ENCODE measurements at regions not wholly inside any gene's neighbourhood (a gene's known extent, or its start where the extent isn't known, plus 50 kb on each side); places are given as distances from the start of the nearest gene placed in this dataset.
A peak's percentile ranks its signal among the peaks of the same experiment; 100 is the strongest.

DNA sequence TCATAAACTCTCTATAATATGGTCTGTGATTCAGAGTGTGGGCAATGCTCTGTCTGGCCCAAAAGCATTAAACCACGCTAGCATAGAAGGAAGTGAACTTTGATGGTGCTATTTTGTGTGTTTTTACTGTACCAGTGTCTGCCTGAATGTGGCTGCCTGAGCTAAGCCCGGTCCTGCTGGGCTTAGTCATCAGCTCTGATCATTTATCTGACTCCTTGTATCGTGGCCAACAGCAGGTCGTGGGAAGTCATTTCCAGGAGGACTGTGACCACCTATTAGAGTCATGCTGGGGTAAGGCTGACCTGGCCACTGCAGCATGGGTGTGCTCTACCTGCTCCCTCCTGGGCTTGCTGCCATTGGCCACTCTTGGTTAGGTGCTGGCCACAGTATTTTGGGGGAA is 239.1 kb upstream of the CEP162 start:
- DNase-seq (ENCODE audit: low spot score) (peak; percentile 80), FAIRE-seq (peak; percentile 89)

DNA sequence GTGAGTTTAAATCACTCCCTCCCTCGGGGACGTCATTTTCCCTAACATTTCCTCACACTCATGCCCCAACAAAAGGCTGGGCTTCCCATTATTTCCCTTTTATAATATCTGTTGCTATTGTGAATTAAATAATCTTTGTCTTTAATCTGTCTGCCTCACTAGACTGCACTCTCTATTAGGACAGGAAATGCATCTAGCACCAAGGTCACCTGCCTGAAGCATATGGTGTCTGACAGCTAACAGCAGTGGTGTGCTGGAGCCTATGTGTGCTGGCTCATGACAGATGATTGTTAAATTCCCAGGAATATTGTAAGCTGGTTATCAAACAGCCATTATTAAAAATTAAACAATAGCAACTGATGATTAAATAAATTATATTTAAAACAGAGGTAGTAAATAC is 237.0 kb upstream of the CEP162 start:
- no peak for DNase-seq (ENCODE audit: low spot score)
- no peak for FAIRE-seq

DNA sequence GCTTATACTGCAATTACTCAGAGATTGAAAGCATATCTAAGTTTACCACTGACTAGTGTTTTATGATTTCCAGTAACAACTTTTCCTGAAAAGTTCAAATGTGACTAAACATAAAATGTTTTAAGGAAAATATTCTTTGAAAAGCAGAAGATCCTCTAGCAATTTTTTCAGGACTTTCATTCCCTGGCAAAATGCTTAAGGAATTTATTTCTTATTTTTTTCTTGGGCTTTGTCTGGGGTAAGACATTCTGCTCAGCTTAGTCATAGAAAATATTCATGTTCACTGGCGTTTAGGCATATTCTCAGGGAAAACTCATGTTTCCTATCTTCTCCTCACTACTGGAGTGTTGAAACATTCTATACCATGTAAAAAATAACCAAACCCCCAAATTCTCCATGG is 235.3 kb upstream of the CEP162 start:
- FAIRE-seq (peak; percentile 68), DNase-seq (ENCODE audit: low spot score) (peak; percentile 35)

DNA sequence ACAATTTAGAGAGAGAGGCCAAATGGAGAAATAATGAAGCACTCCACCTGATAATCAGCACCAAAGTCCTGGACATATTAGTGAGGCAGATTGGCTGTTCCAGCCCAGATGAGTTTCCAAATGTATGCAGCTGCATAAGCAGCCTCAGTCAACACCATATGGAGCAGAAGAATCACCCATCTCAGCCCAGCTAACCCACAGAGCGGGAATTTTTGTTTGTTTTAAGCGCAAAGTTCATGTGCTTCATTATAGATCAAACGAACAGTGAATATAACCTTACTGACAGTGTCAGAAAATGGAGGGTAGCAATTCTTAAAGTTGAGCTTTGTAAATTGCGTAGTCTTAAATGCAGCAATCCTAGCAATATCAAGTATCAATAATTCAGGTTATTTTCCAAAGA is 234.0 kb upstream of the CEP162 start:
- FAIRE-seq: no peak
- DNase-seq (ENCODE audit: low spot score): no peak

DNA sequence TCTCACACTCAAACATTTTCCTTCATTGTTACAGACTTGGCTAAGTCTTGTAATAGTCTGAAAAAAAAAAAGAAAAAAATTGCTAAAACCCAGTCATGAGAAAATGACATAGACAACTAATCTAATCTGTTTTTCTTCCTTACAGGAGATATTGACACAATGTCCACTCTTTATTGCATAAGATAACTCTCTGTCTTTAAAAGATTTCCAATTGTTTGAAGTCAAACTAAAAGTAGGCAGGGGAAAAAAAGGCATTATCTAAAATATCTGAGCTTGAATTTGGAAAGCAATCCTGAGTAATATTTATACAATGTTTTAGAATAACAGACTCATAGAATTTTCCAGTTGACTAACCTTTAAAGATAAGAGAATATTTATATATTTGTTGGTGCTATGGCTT is 233.0 kb upstream of the CEP162 start:
- FAIRE-seq (no peak), DNase-seq (ENCODE audit: low spot score) (no peak)

DNA sequence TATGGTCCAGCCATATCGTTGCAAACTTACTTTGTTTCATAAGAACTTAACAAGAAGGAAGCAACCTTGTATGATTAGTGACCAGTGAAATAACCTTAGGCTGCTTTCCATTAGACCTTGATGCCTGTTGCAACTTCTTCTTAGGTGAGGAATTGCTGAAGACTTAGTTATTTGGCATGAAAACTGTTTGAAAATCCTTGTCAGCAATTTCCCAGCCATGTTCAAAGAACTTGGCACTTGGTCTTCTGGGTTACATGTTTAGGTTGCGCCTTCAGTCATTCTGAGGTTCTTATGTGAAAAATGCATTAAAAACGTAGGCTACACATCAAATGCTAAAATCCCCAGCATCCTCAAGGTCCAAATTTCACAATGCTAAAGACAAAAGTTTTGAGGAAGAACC is 232.0 kb upstream of the CEP162 start:
- FAIRE-seq (no peak), DNase-seq (ENCODE audit: low spot score) (no peak)

DNA sequence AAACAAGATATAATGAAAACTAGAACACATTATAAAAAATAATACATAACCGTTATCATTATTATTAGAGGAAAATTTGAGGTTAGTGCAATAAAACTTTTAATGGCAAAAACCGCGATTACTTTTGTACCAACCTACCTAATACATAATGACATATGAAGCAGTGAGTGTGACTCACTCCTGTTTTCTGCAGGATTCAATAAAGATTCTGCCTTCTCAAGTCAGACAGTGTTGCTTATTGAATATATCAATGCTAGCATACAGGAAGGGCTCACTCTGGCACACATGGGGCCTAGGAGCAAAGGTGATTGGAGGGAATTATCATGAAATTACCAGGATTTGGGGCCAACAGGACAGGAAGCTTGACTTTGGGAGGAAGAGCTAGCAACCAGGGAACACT is 230.8 kb upstream of the CEP162 start:
- DNase-seq (ENCODE audit: low spot score): no peak
- FAIRE-seq: no peak

DNA sequence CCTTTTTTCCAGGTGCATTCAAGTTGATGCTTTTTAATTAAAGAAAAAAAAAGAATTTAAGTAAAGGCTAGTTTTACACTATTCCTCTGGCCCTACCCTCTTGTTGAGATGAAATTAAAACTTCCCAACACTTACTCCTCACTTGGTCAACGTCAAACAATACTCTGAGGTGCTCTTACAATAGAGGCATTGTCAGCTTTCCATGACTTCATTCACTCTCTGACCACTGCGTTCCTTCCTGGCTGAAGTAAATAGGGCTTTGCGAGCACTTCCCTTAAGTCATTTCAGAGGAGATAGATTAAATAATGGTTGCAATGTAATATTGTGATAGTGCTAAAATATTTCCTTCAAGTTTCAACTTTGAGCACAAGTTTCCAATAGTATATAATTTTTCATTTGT is 229.8 kb upstream of the CEP162 start:
- FAIRE-seq (no peak), DNase-seq (ENCODE audit: low spot score) (no peak)

DNA sequence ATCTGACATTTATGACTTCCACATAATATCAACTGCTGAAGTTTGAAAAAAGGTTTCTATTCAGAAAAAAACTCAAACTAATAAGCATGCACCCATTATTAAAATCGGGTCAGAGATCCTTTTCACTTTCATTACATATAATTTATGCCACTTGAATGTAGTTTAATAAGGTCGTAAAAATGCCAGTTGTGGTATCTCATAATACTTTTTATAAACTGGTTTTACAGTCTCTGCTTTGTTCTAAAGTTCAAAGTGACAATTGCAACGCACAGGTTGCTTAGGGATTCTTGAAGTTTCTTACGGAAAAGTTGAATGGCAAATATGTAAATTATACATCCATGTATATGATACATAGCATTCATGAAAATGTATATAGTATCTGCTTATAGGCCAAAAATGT is 229.4 kb upstream of the CEP162 start:
- FAIRE-seq (no peak), DNase-seq (ENCODE audit: low spot score) (no peak)

DNA sequence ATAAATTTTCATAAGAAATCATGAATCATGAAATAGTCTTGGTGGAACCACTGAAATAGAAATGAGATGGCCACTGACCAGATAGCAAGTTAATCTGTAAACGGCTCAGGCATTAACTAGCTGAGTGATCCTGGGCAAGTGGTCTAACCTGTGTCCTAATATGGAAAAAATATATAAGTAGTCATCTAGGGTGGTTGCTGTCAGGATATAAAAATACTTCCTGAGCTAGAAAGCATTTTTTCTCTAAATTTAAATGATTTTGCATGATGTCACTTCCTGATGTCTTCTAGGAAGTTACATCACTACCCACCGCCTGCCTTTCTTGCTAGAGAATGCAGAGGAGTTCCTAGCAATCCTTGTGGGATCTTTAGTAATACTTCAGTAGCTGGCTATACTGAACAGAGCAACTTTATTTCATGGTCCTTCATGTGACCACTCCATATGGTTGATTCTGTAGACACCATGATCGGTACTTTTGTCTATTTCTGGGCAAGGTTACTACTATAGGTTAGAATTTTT is 228.1 kb upstream of the CEP162 start:
- peak; percentile 65 for FAIRE-seq
- DNase-seq (ENCODE audit: low spot score): peak; percentile 37

DNA sequence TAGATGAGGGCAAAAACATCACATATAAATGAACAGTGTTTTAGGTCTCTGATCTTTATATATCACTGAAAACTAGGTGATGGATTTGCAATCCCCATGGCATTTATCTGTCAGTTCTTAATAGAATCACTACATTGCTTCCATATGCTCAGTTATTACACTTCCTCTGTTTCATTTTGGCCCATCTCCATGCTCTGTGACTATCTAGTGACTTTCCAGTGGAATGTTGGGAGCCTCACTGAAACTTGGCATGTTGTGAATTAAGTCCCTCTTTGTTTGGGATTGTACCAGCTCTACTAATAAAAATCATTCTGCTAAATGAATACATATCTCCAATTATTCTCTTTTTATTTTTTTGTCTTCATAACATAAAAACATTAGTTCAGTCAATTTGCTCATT is 226.1 kb upstream of the CEP162 start:
- DNase-seq (ENCODE audit: low spot score): no peak
- FAIRE-seq: no peak

DNA sequence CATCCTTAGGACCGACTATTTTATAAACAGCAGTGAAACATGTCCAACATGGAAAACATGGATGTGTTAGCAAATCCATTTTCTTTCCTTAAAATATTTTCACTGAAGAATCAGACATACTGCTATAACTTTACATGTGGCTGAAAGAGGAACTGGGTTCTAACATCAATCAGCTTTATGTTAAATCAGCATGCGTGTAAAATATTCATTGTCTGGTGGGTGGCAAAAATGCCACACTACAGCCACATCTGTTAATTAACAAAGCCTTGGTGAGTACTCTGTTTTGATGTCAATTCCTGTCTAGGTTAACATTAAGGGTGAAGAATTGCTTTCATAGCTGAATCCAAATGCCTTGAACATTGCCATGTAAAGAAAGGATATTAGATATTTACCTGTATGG is 222.6 kb upstream of the CEP162 start:
- FAIRE-seq: no peak
- DNase-seq (ENCODE audit: low spot score): no peak

DNA sequence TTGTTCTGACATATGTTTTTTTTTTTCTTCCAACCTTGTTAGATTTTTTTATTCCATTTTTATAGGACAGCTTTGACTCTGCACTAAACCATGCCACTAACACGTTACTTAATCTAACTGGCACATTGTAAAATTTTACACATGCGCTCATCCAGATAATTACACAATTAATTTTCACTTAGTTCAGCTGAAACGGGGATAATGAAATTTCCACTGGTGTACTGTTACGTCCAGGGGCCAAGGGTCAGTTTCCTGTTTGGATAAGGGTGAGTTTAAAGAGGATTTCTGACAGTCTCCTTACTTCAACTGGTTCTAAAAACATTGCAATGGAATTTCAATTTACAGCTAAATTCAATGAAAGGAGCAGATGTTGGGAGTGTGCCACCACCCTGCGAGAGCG is 221.8 kb upstream of the CEP162 start:
- DNase-seq (ENCODE audit: low spot score): no peak
- FAIRE-seq: no peak

DNA sequence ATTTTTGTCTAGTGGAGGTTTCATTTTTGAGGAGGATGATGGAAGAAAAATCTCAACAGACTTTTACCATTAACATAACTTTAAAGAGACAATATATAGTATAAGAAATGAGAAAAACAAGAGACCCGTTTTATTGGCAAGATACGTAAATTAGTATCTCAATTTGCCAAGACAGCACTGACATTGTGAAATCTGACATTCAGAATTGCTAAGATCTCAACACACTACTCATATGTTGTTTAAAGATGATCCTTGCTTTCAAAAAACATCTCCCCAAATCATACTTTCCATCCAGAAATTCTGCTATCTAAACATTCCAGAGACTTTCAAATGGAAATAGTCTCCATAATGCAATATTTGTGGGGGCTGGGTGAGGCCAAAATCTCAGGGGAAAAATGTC is 220.9 kb upstream of the CEP162 start:
- DNase-seq (ENCODE audit: low spot score) (no peak), FAIRE-seq (no peak)

DNA sequence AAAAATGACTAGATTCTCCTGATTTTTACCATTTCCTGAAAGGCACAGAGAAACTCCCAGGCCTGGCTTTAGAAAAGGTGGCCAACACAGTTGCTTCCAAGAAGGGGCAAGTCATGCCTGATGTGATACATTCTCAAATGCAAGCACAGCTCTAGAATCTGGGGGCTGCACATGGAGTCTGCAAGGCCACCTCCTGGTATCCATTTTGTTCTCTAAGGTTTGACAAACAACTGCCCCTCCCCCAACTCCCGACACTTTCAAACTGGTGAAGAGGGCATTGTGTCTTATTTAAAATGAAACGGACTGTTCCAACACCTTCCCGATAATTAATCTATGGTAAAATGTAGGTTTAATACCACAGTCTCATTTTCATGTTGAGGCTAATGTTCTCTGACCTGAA is 220.2 kb upstream of the CEP162 start:
- no peak for FAIRE-seq

DNA sequence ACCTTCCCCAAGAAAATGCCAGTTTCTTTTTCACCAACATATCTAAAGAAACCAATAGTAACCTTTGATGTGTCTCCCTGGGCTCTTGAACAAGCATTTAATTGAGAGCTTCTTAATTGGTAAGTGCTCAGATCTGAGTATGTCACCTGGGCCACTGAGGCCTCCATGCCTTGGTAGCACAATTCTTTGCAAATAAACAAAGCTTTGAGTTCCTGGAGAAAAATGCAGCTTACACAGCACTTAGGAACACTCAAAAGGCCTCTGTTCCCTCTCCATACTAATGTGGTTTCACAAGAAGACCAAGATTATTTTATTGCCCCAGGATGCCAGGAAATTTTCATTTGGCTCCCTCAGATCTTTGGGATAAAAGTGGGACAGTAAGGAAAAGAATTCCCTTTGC is 217.6 kb upstream of the CEP162 start:
- FAIRE-seq (no peak), DNase-seq (ENCODE audit: low spot score) (no peak)

More for the DNA sequence above, 220.2 kb upstream of the CEP162 start:
- no peak for DNase-seq (ENCODE audit: low spot score)

DNA sequence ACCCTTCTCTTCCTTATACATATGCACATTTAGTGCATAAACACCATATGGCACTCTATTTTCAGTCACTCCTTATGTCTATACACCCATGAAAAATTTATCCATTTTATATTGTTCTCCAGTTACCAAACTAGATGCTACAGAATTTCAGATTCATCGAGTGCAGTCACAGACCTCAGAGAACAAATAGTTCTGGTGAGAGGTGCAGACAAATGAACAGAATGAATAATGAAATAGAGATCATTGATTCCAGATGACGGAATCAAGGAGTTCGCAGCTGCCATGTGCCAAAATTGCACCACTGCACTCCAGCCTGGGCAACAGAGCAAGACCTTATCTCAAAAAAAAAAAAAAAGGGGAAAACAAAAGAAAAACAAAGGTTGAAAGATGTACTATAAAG is 214.8 kb upstream of the CEP162 start:
- DNase-seq (ENCODE audit: low spot score) (no peak), FAIRE-seq (no peak)

DNA sequence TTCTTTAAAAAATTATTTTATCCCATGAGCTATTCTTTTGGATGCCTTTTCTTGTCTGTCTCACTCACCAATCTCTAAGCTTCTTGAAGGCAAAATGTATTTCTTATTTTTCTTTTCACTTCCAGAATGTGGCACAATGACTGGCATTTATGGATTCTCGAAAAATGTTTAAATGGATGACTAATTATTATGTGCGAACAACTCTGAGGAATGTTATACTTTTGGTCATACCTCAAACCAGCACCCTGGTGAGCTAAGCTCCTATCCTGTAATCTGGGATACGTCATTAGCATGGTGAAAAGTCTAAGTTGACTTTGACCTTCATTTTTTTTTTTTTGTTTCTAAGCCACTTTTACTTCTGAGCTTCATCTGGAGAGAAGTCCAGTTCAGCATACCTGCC is 214.0 kb upstream of the CEP162 start:
- FAIRE-seq: peak; percentile 69
- peak; percentile 56 for DNase-seq (ENCODE audit: low spot score)

DNA sequence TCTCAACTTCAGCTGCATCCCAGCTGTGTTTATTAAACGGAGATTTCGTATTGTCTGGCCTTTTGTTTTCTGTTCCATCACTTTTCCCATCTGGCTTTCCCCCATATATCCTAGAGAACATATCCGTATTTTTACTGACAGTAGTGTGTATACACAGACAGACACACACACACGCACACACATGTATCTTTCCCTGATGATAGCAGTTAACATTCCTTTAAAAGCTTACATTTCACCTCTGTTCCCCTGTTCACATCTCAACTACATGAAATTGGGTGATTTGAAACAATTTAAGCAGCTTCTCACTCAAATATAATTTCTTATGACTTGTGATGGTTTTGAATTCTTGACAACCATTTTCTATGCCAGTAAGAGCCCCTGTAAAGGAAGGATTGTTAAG is 207.1 kb upstream of the CEP162 start:
- FAIRE-seq (no peak), DNase-seq (ENCODE audit: low spot score) (no peak)

DNA sequence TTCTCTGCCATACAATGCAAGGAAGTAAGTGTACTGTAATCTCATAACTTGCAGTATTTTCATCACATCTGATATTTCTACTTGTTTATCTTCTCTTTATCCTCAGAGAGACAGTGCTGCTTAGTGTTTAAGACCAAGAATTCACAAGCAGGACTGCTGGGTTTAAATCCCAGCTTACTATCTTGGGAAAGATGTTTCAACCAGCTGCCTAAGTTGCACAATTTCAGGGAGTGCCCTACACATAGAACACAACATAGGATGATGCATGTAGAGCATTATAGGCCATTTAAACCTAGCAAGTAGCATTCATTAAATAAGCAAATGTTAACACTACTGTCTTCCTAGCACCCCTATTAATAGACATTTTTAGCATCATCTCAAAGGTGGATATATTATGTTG is 205.2 kb upstream of the CEP162 start:
- FAIRE-seq (no peak), DNase-seq (ENCODE audit: low spot score) (no peak)

DNA sequence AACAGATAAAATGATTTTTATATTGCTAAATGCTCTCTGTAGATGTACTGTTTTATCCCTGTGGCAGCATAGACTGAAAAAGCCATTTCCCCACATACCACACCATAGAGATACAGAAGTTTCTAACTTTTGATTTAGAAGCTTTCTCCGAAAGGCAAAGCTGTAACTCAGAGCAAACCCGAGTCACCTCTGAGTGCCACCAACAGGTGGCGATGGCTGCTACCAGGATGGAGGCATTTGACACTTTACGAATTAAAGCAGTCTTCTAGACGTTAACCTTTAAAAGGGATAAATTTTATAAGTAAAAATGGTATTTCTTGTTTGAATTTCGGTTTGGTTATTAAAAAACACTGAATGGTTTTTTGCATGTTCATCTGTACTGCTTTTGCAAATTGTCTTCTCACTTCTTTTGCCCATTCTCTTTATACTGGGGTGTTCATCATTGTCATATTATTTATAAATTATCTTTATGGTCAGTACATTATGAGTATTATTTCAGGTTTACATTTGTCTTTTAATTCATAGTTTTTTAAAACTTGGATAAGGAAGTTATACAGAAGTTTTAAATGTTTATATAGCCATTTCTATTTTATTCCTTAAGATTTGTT is 201.0 kb upstream of the CEP162 start:
- peak; percentile 44 for DNase-seq (ENCODE audit: low spot score)
- peak; percentile 55 for FAIRE-seq

DNA sequence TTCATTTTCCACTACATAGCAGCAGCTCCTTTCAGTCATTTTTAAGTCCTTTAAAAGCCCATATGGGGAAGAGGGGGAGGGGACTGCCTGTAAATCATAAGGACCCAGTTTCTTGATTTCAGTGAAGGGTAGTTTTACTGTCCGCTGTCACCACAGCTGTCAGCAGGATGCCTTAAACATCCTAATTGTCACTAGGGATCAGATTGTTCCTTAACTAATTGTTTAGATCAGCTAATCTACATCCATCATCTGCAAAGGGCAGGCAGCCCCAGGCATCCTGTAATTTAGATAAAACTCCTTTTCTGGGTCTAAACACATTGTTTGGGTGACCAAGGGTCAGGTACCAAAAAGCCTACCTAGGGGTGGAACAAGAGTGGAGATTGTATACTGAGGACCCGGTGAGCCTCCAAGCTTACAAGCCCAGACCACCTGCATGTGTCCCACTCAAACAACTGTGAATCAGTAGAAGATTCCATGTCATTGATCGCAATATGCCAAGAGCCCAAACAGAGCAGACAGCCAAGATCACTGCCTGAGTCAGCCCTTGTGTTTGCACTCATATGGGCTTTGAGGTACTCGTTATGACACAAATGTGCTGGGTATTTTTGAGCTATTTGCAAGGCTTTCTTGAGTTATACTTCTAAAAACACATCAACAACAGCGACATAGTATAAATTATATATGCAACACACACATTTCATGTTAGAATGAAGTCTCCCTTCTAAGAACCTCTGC is 198.7 kb upstream of the CEP162 start:
- DNase-seq (ENCODE audit: low spot score) (no peak), FAIRE-seq (no peak)

DNA sequence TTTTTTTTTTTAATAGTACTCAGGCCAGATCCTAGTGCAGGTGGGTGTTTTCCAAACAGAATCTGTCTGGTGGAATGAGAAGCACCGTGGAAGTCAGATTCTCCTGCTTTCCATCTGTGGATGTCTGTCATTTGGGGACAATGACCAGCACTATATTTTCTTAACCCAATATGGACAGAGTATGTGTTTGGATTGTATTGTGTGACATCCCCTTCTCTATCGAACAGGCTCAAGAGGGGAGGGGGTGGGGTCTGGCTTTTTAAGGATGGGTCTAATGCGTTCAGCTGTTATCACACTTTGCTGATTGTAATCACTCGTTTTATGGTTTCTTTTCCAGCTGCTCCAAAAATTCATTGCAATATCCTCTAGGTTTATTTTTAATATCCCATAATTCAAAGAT is 197.5 kb upstream of the CEP162 start:
- no peak for DNase-seq (ENCODE audit: low spot score)
- FAIRE-seq: no peak

Data from RCC 7860 (cell line).